K562 (cell line): ENCODE measurements at regions not wholly inside any gene's neighbourhood (a gene's known extent, or its start where the extent isn't known, plus 50 kb on each side); places are given as distances from the start of the nearest gene placed in this dataset.

ENCODE experiments used
- ATF7 ChIP-seq: fragments of 450-650 bp; IDR thresholded peaks from 2 replicates; pipeline ENCODE4 v1.7.1; 2014; ENCODE audit warnings: mild to moderate bottlenecking, moderate library complexity
- BCOR ChIP-seq: fragments of 450-650 bp; IDR thresholded peaks from 2 replicates; pipeline ENCODE4 v1.6.1; 2016
- CCNT2 ChIP-seq: IDR thresholded peaks from 2 replicates; pipeline ENCODE4 v1.6.1; 2011; ENCODE audit warnings: borderline replicate concordance, low read depth, mild to moderate bottlenecking, moderate library complexity, mixed read lengths, low read length; ENCODE audit not compliant: insufficient read length; ENCODE audit errors: extremely low read depth
- CHD1 ChIP-seq: fragments of 200-600 bp; sonication (generic); IDR thresholded peaks from one replicate; pipeline ENCODE4 v1.6.1; 2012; ENCODE audit warnings: mild to moderate bottlenecking, moderate library complexity, low read length, inconsistent platforms
- ILF3 ChIP-seq: fragments of 450-650 bp; IDR thresholded peaks from 2 replicates; pipeline ENCODE4 v1.6.1; 2018; ENCODE audit warnings: antibody characterized with exemption, mild to moderate bottlenecking, moderate library complexity, borderline replicate concordance
- MAFF ChIP-seq: IDR thresholded peaks from 2 replicates; pipeline ENCODE4 v1.6.1; 2012; ENCODE audit warnings: low read length, improper control_type of control experiment
- PTTG1 ChIP-seq: fragments of 450-650 bp; IDR thresholded peaks from 2 replicates; pipeline ENCODE4 v1.6.1; 2016; ENCODE audit warnings: low read depth, mild to moderate bottlenecking, missing genetic modification characterization, missing compliant biosample characterization
- RAD51 ChIP-seq: fragments of 450-650 bp; IDR thresholded peaks from 2 replicates; pipeline ENCODE4 v1.7.1; 2016; ENCODE audit warnings: low read depth, mild to moderate bottlenecking, borderline replicate concordance
- RBFOX2 ChIP-seq: fragments of 200-400 bp; formaldehyde crosslinking; IDR thresholded peaks from 2 replicates; pipeline ENCODE4 v1.6.1; 2017; ENCODE audit warnings: low read depth, mild to moderate bottlenecking, low read length, moderate library complexity
- RBM15 ChIP-seq: fragments of 200-400 bp; formaldehyde crosslinking; IDR thresholded peaks from 2 replicates; pipeline ENCODE4 v1.6.1; 2018; ENCODE audit warnings: mild to moderate bottlenecking, low read length, moderate library complexity; ENCODE audit not compliant: insufficient read depth
- SP2 ChIP-seq: IDR thresholded peaks from 2 replicates; pipeline ENCODE4 v1.6.1; 2011; ENCODE audit warnings: mild to moderate bottlenecking, low read depth, low read length, moderate library complexity; ENCODE audit not compliant: poor library complexity, severe bottlenecking; ENCODE audit errors: extremely low read depth
- ZBTB1 ChIP-seq: sonication (generic); formaldehyde crosslinking; IDR thresholded peaks from 2 replicates; pipeline ENCODE4 v1.8.1; 2023; ENCODE audit warnings: missing genetic modification reagents, low read depth, mild to moderate bottlenecking, borderline replicate concordance
- ZNF57 ChIP-seq: fragments of 450-650 bp; formaldehyde crosslinking; IDR thresholded peaks from 2 replicates; pipeline ENCODE4 v1.4.0; 2020; ENCODE audit warnings: mild to moderate bottlenecking, moderate library complexity
- TF ChIP-seq, protein P1 (sequence below), 2 experiments: IDR thresholded peaks; 2 replicates each; pipeline ENCODE4 v1.6.1; 2011; ENCODE audit warnings: borderline replicate concordance in 1 of 2, control low read depth in 1 of 2, low read depth in 1 of 2, low read length in 1 of 2, mild to moderate bottlenecking in 1 of 2, mixed read lengths in 1 of 2, moderate library complexity in 1 of 2; ENCODE audit not compliant: insufficient read depth in 1 of 2, insufficient read length in 1 of 2, poor library complexity in 1 of 2, severe bottlenecking in 1 of 2; ENCODE audit errors: extremely low read depth in 1 of 2
- TF ChIP-seq, protein P2 (sequence below): sonication (generic); formaldehyde crosslinking; IDR thresholded peaks from 2 replicates; pipeline ENCODE4 v1.8.0; 2022; ENCODE audit warnings: mild to moderate bottlenecking, low read depth, missing genetic modification reagents
- TF ChIP-seq, protein P3 (sequence below): sonication (generic); formaldehyde crosslinking; IDR thresholded peaks from 2 replicates; pipeline ENCODE4 v1.8.1; 2022; ENCODE audit warnings: missing genetic modification reagents
- TF ChIP-seq, protein P4 (sequence below): sonication (generic); formaldehyde crosslinking; IDR thresholded peaks from 2 replicates; pipeline ENCODE4 v1.8.0; 2023; ENCODE audit warnings: missing genetic modification reagents, mild to moderate bottlenecking, borderline replicate concordance

DNA sequence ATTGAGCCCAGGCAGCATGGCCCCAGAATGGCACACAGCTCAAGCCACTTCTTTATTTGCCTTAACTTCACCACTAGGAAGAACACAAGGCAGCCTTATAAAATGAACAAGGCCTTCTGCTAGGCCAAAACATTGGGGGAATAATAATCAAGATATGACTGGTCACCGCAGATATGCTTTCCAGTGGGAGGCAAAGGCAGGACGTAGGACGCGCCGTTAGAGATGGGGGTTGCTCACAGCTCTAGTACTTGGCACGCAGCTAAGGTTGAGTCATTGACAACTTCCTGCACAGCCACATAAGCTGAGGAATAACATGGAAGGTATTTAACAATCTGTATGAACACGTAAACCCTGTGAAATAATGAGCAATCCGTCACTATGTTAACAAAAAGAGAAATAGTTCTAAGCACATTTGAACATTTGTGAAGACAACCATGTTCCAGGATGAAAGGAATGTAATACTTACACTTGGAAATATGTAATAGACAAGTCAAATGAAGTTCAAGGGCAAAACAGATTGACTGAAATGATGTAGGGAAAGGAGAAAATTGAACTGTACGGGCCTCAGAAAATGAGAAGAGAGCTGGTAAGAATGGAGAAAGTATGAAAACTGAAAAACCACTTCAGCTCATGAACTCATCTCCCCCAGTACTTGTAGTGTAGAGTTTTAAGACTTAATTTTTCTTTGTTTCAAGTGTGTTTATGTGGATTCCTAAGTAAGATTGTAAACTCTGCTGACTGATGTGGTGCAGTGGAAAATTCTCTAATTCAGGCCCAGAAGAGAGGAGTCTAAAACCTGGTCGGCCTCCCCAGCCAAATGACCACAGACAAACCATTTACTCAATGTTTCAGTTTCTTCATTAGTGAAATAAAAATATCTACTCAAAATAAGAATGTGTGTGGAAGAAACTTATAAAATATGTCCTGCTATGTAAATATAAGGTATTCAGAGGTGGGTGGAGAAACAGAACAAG is 59.3 kb upstream of the CCDC91 start (continued):
- TF ChIP-seq ZNF57 (CRISPR knock-in tag) (no peak), ZBTB1 (no peak), RBFOX2 (peak; percentile 37; the same call in 1 of the 2 replicates), BCOR (peak; percentile 74; the same call in 1 of the 2 replicates), MAFF (peak; percentile 33; the same call in 1 of the 2 replicates), PTTG1 (tag) (no peak), CHD1 (no peak), ILF3 (0 out of 2 replicates have a peak, but pooled peaks have one; percentile 56), CCNT2 (peak; percentile 55), SP2 (no peak), RAD51 (no peak), RBM15 (no peak), ATF7 (peak; percentile 80)
- TF ChIP-seq, protein P1, sequence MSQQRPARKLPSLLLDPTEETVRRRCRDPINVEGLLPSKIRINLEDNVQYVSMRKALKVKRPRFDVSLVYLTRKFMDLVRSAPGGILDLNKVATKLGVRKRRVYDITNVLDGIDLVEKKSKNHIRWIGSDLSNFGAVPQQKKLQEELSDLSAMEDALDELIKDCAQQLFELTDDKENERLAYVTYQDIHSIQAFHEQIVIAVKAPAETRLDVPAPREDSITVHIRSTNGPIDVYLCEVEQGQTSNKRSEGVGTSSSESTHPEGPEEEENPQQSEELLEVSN (IDR thresholded peaks at IDR 0.05; ENCODE audit: borderline replicate concordance in 1 of 2, extremely low read depth in 1 of 2, insufficient read depth in 1 of 2, insufficient read length in 1 of 2, low read depth in 1 of 2, low read length in 1 of 2, poor library complexity in 1 of 2, severe bottlenecking in 1 of 2) = peak in 1 of 2 experiments; percentile 56
- TF ChIP-seq, protein P2, sequence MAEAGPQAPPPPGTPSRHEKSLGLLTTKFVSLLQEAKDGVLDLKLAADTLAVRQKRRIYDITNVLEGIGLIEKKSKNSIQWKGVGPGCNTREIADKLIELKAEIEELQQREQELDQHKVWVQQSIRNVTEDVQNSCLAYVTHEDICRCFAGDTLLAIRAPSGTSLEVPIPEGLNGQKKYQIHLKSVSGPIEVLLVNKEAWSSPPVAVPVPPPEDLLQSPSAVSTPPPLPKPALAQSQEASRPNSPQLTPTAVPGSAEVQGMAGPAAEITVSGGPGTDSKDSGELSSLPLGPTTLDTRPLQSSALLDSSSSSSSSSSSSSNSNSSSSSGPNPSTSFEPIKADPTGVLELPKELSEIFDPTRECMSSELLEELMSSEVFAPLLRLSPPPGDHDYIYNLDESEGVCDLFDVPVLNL = no peak
- TF ChIP-seq, protein P3, sequence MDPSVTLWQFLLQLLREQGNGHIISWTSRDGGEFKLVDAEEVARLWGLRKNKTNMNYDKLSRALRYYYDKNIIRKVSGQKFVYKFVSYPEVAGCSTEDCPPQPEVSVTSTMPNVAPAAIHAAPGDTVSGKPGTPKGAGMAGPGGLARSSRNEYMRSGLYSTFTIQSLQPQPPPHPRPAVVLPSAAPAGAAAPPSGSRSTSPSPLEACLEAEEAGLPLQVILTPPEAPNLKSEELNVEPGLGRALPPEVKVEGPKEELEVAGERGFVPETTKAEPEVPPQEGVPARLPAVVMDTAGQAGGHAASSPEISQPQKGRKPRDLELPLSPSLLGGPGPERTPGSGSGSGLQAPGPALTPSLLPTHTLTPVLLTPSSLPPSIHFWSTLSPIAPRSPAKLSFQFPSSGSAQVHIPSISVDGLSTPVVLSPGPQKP (CRISPR knock-in tag) = no peak
- TF ChIP-seq, protein P4, sequence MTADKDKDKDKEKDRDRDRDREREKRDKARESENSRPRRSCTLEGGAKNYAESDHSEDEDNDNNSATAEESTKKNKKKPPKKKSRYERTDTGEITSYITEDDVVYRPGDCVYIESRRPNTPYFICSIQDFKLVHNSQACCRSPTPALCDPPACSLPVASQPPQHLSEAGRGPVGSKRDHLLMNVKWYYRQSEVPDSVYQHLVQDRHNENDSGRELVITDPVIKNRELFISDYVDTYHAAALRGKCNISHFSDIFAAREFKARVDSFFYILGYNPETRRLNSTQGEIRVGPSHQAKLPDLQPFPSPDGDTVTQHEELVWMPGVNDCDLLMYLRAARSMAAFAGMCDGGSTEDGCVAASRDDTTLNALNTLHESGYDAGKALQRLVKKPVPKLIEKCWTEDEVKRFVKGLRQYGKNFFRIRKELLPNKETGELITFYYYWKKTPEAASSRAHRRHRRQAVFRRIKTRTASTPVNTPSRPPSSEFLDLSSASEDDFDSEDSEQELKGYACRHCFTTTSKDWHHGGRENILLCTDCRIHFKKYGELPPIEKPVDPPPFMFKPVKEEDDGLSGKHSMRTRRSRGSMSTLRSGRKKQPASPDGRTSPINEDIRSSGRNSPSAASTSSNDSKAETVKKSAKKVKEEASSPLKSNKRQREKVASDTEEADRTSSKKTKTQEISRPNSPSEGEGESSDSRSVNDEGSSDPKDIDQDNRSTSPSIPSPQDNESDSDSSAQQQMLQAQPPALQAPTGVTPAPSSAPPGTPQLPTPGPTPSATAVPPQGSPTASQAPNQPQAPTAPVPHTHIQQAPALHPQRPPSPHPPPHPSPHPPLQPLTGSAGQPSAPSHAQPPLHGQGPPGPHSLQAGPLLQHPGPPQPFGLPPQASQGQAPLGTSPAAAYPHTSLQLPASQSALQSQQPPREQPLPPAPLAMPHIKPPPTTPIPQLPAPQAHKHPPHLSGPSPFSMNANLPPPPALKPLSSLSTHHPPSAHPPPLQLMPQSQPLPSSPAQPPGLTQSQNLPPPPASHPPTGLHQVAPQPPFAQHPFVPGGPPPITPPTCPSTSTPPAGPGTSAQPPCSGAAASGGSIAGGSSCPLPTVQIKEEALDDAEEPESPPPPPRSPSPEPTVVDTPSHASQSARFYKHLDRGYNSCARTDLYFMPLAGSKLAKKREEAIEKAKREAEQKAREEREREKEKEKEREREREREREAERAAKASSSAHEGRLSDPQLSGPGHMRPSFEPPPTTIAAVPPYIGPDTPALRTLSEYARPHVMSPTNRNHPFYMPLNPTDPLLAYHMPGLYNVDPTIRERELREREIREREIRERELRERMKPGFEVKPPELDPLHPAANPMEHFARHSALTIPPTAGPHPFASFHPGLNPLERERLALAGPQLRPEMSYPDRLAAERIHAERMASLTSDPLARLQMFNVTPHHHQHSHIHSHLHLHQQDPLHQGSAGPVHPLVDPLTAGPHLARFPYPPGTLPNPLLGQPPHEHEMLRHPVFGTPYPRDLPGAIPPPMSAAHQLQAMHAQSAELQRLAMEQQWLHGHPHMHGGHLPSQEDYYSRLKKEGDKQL = no peak
